NCI-H69 (cell line): ENCODE measurements at regions not wholly inside any gene's neighbourhood (a gene's known extent, or its start where the extent isn't known, plus 50 kb on each side); places are given as distances from the start of the nearest gene placed in this dataset.
"Not testable (repeated sequence)": the region's sequence is repeated elsewhere in the genome, so short reads cannot be mapped to it uniquely, and the experiment has no call there.

Experiments
- DNase-seq: peaks from one replicate; lab custom pipeline; 2025; lab: John Stamatoyannopoulos, UW

DNA sequence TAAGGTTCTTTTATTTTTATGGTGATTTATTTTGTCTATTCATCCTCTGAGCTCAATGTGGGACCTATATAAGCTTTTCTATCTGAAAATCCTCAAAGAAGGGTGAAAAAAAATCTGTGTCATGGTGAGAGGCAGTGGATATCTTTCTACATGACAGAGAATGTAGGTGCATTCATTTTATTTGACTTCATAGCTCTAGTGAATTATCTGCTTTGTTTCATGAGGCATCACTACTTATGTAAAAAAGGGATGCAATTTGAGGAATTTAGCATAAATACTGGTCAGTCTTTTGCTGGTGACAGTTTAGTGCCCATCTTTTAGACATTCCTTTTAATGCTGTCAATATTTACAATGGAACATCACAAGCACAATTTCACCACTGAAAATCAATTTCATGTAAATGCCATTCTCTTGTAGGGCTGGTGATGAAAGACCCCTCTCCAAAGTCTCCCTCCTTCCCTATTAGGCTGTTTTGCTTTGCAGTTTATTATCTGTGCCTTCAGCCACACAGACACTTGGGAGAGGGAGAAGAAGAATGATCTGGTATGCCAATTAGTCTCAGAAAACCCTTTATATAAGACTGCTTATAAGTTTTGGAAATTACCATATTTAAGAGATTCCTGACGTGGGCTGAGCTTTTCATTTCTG lies 148.3 kb upstream of the NXPH2 start:
- DNase-seq, result no peak

- peak; percentile 57 for DNase-seq
Measured at GRCh38 chr2:138922973-138923563, 142.9 kb upstream of the NXPH2 start.

DNA sequence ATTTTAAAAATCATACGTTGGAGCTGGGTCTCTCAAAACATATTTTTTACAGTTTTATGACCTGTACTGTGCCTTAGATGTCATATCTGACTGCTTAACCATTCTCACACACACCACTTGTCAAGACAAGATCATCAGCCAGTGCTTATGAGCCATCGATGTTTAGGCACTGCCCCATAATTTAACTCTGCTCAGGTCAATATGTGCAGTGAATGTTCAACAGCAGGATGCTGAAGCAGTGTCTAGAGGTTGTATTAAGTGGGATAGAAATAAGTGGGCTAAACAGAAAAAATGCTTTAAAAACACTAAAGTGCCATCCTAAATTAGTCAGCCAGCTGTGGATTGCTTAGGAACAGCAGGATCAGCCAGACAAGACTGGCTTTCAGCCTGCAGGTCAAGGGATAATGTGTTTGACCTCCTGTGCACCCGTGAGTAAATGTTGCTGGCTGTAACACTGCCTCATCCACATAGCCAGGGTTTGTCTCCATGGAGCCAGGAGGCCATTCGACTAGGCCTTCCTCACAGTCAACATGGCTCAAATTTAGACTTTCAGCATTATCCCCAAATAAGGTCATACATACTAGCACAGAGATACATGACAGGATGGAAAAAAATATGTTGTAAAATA lies 139.0 kb upstream of the NXPH2 start:
- DNase-seq, result peak; percentile 73

- no peak for DNase-seq
Measured at GRCh38 chr2:138910427-138910826, 130.2 kb upstream of the NXPH2 start.

GRCh38 chr2:138906549-138906948 lies 126.4 kb upstream of the NXPH2 start:
- DNase-seq, result no peak

DNA sequence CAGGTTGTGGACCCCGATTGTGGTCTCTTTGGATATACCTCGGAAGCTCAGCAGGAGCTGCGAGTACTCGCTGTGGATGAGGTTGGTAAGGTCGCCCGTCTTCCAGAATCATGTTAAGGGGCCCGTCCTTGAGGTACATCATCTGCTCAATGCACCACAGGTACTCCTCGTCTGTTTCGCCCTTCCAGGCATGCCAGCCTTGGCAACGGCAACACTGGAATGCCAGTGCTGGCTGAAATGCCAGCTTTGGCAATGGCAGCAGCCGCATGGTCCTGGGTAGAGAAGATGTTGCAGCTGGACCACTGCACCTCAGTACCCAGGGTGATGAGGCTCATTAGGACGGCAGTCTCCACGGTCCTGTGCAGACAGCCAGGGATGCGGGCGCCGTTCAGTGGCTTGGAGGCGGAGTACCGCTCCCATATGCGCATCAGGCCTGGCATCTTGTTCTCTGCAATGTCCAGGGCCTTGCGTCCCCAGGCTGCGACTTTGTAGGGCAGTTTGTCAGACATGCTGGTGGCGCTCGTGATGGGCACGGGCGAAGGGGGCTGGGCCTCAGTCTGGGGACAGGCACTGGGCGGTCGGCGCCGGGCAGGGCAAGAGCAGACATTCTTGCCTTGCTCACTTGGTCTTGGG lies 122.2 kb upstream of the NXPH2 start:
- DNase-seq, result no peak

GRCh38 chr2:138901530-138901929 lies 121.3 kb upstream of the NXPH2 start:
- no peak for DNase-seq

GRCh38 chr2:138898855-138899254 lies 118.7 kb upstream of the NXPH2 start:
- no peak for DNase-seq

DNA sequence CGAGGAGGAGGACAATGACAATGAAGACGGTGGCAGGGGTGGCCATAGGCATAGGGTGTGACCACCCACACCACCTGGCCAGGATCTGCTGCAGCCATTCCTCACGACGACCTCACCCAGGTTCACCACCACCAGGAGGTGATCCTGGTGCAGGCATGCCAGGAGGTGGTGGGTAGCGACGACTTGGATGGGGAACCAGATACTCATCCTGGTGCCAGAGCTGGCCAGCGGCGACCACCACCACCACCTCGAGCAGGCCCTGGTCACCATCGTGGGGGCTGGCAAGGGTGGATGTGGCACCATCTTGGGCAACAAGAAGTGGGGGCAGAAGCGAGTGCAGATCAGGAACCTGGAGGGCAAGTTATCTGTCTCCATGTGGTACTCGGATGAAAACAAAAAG lies 117.1 kb upstream of the NXPH2 start:
- DNase-seq, result no peak

DNA sequence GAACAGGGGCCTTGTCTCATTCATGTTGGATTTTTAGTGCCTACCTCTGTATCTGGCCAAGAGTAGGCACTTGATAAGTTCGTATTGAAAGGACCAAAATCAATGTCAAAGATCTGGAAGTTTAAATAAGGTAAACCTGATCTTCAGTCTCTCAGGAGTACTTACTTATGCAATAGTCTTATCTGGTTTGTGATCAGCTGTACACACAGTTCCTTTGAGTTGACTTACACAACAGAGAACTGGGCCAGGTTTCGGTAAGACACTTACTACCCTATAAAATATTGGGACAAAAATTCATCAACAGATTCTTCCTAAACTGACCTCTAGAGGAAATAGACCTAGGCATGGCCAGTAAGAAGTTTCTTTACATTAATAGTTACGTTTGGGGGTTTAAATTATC lies 113.6 kb upstream of the NXPH2 start:
- no peak for DNase-seq

GRCh38 chr2:138881126-138881525 lies 100.9 kb upstream of the NXPH2 start:
- no peak for DNase-seq

- no peak for DNase-seq
Measured at GRCh38 chr2:138879931-138880330, 99.7 kb upstream of the NXPH2 start.

GRCh38 chr2:138877421-138877820 lies 97.2 kb upstream of the NXPH2 start:
- no peak for DNase-seq

- no peak for DNase-seq
Measured at GRCh38 chr2:138874251-138874650, 94.1 kb upstream of the NXPH2 start.

GRCh38 chr2:138872116-138872515 lies 91.9 kb upstream of the NXPH2 start:
- DNase-seq, result not testable (repeated sequence)

DNA sequence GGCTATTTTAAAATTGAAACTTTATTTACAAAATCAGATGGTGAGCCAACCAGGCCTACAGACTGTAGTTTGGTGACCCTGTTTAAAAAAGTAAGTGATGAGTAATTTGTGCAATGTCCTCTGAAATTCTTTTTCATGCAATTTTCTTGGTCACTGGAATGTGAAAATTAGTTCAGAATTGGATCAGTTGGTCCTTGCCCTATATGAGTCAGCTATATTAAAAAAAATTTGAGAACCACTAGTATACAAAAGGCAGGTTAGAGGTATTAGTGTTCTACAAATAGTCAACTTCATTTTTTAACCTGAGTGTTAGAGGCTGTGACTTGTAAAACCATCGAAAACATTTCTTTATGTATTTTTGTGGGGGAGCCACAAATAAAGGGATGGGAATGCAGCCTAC lies 91.1 kb upstream of the NXPH2 start:
- no peak for DNase-seq

- no peak for DNase-seq
Measured at GRCh38 chr2:138867341-138867740, 87.2 kb upstream of the NXPH2 start.

GRCh38 chr2:138866797-138867196 lies 86.6 kb upstream of the NXPH2 start:
- no peak for DNase-seq

GRCh38 chr2:138853761-138854160 lies 73.6 kb upstream of the NXPH2 start:
- no peak for DNase-seq

DNA sequence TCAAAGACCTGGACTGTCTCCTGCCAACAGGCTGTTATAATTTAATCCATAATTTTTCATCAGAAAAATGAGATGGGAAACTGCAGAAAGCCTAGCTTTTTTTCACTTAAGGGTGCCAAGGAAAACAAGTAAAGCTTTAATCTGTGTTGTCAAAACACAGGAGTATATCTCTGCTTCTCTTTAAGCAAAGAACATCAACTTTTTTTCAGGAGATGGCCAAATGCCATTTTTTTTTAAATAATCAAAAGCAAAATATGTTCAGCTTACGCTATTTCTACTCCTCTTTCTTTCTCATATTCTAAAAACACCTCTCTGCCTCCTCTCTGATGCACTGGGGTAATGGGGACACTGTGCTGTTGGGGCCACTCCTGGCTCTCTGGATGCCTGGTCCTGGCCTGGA lies 73.1 kb upstream of the NXPH2 start:
- DNase-seq, result no peak

- peak; percentile 65 for DNase-seq
Measured at GRCh38 chr2:138846216-138846821, 66.1 kb upstream of the NXPH2 start.

- no peak for DNase-seq
Measured at GRCh38 chr2:138842341-138842740, 62.2 kb upstream of the NXPH2 start.

DNA sequence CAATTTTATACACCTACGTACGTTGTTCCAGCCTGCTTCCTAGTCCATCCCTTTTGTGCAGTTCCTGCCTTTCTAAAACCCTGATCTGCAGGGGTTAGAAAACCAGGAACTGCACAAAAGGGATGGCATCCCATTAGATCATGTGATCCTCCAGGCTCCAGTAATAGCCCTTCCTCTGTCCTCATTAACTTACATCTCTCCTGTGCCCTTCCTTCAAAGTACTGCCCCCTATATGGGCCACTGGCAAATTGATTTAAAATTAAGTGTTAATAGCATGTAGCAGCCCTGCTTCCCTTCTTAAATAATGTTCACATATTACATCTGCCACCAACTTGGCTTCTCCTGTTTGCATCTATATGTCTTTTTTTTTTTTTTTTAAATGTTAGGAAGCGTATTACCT lies 61.3 kb upstream of the NXPH2 start:
- peak; percentile 5 for DNase-seq
